HG02885 (cell line): ENCODE measurements at regions not wholly inside any gene's neighbourhood (a gene's known extent, or its start where the extent isn't known, plus 50 kb on each side); places are given as distances from the start of the nearest gene placed in this dataset.
A peak's percentile ranks its signal among the peaks of the same experiment; 100 is the strongest.

Source experiments
- ATAC-seq: cut with Tn5 transposase; IDR thresholded peaks from one replicate; pipeline ENCODE4 v1.9.1; 2021; ENCODE audit warnings: mild to moderate bottlenecking; ENCODE audit not compliant: unreplicated experiment, poor library complexity

DNA sequence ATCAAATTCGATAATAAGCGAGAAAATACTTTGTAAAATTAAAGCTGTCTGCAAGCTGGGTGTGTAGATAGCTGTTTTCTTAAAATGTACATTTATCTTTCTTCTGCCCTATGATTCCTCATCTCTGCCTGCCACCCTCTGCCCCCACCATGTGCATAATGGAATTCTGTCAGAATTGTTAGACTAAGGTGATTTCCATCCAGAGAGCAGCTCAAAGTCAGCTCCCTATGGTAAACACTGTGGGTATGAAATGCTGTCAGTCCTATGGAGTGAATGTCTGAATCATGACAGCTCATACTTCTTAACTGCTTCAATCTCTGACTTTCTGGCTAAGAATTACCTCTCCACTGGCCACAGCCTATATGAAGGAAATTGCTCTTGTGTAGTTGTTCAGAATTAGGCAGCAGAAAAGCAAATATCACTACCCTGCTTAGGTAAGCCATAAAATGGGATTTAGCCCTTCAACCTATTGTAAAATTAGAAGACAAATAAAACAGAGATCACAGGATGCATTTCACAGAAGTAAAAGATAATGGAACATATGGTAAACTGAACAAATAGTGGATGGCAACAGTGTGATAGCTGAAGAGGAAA lies 137.7 kb downstream of the CD8B2 start:
- no peak for ATAC-seq

DNA sequence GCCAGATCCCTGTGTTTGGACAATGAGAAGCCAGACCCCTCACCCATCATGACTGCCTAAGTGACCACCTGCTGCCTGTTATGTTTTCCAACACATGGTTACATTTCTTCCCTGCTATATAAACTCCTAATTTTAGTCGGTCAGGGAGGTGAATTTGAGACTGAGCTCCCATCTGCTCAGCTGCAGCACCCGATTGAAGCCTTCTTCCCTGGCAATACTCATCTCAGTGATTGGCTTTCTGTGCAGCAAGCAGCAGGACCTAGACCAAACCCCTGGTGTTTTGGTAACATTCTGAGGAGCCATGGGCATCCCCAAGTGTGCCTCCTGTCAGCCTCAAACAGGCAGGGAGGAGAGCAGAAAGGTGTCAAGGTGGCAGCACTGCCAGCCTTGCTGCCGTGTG lies 141.2 kb downstream of the CD8B2 start:
- no peak for ATAC-seq

DNA sequence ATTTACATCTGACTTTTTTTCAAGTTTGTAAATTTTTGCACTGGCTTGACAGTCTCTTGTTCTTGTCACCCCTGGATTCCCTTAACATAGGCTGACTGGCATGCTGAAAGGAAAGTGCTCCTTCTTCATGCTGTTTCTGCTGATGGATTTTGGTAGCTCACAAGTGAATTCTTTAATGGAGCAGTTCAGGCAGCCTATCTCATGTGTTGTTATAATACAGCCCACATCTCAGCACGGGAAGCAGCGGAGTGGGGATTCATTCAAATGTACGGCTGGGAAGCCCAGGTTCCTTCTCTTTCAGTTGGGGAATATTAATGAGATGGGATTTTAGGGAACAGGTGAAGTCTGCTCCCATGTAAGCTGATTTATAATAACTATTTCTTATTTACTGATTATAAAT lies 142.8 kb downstream of the CD8B2 start:
- no peak for ATAC-seq

DNA sequence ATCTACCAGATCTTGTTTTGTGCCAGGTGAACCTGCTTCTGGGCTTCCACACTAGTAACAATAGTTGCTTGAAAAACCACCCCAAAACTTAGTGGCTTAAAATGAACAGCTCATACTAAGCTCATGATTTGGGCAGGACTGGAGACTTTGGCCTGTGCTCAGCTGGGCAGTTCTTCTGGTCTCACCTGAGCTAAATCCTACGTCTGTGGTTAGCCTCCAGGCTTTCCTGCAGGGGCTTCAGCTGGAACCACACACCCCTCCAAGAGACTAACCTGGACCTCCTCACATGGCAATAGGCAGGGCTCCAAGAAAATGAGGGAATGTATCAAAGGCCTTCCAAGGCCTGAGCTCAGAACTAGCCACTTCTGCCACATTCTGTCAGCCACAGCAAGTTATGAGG lies 144.1 kb downstream of the CD8B2 start:
- ATAC-seq = no peak

DNA sequence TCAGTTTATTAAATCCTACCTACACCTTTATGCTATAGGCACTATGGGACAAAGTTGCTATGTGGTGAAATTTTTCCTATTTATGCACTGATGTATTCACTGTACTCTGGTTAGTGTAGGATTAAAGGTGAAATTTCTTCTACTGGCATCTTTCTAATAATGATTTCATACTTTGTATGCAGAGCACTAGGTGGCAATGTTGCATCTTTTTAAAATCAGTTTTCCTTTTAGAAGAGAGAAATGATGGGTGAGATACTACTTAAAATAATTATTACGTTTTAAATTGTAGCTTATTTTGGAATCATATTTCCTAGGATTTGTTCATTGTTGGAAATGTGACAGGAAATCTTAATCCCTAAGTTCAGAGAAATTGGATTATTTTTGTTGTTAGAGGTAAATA lies 150.9 kb downstream of the CD8B2 start:
- no peak for ATAC-seq

DNA sequence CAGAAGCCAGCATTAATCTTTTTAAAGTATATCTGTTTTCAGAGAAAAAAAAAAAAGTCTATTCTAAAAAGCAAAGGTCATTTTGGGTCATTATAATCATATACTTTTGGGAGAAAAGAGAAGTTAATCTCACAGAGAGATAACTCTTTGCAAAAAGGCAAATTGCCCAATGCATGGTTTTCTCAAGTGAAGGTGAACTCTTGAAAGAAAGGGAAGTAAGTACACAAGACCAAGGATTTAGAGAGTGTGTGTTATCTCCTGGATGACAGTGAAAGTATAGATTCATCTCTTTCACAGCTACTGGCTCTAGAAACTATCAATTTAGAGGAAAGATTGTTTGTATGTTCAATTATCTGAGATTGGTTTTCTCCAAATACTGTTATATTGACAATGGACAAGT lies 151.4 kb downstream of the CD8B2 start:
- ATAC-seq = no peak

DNA sequence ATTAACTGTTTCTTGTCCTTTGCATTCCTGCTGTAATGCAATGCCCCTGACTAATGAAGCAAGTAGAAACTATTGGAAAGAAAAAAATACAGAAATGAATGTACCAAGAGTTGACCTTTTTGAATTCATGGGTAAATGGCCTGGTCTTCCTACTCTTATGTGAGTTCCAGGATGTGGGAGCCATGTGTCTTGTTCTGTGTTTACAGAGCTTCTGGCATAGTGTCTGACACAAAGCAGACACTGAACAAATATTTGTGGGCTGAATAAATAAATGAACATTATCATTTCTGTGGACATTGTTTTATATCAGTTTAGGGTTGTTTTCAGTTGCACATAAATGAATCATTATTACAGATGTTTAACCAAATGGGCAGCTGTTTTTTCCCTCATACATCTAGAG lies 155.5 kb downstream of the CD8B2 start:
- no peak for ATAC-seq

DNA sequence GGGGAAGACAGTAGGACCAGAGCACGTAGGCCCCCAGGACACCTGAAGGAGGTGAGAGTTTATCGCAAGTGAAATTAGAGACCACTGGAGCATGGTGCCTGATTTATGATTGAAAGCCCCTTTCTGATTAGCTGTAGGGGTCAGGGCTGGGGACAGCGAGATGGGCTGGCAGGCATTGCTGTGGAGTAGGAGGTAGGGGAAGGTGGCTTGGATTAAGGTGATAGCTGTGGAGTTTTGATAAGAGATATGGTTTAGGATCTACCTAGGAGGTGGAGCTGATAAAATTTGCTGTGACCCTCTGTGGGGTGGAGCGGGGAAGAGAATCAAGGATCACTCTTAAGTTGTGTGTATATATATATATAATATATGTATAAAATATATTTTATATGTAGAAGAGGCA lies 157.5 kb downstream of the CD8B2 start:
- no peak for ATAC-seq

DNA sequence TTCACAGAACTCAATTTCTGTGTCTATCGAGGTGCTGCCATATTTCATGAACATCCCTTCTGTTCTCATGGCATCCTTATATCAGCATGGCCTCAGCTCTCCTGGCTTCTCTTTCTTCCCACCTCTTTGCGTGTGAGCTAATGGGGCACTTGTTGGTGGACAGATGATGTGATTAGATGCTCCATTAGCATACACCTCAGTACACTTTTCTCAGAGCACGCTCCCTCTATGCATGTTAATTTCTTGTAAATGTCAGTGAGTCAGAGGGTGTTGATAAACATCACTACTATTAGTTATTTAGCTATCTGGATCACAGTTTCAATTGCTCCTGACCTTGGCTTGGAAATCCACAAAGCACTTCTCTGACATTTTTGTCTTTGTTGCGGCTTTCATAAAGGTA lies 159.4 kb downstream of the CD8B2 start:
- ATAC-seq = no peak

DNA sequence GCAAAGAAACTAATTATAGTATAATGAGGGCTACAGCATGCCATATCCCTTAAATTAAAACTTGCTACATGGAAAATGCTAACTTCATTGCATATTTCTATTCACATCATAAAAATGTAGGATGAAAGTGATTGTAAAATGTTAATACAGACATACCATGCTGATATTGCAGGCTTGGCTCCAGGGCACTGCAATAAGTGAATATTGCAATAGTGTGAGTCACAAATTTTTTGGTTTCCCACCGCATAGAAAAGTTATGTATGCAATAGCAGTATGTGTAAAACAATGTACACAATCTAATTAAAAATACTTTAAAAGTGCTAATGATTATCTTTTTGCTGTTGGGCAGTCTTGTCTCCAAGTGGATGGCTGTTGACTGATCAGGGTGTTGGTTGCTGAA lies 162.1 kb downstream of the CD8B2 start:
- ATAC-seq = no peak

DNA sequence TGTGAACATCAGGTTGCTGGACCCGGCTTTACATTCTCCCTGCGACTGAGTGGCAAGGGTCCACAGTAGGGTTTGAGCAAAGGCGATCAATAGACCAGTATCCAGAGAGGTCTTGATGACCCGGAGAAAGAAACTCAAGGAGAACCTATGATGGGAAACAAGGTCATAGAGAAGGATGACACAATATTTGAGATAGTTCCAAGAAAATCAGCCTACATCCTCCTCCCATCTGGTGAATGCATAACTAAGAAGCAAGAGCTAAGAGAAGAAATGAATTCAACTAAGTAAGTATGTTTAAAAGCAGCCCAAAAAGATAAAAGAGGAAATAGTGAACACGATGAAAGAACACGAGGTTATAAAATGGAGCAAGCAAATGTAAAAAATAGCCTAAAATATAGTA lies 166.3 kb downstream of the CD8B2 start:
- no peak for ATAC-seq

DNA sequence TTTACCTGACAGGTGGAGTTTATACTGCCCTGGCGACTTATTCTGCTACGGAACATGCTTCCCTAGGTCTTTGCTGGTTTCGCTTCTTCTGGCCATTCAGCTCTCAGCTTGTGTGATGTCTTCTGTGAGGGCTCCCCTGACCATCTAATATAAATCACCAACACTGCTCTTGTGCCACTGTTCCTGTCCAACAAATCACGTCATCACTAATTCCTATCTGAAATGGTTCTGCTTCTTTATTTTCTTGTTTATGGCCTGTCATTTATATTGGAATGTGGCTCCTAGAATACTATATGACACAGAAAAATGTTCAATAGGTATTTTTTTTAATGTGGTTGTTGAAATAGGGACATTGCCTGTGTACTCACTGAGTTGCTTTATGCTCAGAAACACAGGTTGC lies 171.5 kb downstream of the CD8B2 start:
- ATAC-seq = no peak

DNA sequence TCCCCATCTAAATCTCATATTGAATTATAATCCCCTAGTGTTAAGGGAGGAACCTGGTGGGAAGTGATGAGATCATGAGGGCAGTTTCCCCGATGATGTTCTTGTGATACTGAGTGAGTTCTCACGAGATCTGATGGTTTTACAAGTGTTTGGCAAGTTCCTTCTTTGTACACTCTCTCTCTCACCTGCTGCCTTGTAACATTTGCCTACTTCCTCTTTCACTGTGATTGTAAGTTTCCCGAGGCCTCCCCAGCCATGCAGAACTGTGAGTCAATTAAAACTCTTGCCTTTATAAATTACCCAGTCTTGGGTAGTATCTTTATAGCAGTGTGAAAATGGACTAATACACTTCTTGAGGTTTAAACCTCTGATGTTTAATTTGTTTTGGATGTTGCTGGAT lies 177.5 kb downstream of the CD8B2 start:
- peak; percentile 98 for ATAC-seq

DNA sequence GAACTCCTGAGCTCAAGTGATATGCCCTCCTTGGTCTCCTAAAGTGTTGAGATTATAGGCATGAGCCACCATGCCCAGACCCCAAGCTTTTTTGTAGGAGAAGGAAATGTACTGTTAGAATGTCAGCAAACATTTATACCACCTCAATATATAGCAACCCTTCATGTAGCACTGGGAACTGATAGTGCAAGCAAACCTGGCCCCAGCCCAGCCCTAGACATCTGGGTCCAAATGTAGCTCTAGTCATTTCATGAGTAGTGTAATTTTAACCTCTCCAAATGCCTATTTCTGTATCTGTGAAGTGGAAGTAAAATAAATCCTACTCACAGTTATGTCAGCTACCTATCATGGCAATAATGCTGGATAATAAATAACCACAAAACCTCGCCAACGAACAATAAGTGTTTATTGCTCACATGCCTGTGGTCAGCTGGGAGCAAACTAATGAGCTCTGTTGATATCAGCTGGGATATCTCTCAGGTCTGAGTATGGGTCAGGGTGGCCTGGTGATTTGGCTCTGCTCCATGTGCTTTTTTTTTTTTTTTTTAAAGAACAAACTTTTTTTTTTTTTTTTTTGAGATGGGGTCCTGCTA lies 180.4 kb downstream of the CD8B2 start:
- ATAC-seq = no peak

DNA sequence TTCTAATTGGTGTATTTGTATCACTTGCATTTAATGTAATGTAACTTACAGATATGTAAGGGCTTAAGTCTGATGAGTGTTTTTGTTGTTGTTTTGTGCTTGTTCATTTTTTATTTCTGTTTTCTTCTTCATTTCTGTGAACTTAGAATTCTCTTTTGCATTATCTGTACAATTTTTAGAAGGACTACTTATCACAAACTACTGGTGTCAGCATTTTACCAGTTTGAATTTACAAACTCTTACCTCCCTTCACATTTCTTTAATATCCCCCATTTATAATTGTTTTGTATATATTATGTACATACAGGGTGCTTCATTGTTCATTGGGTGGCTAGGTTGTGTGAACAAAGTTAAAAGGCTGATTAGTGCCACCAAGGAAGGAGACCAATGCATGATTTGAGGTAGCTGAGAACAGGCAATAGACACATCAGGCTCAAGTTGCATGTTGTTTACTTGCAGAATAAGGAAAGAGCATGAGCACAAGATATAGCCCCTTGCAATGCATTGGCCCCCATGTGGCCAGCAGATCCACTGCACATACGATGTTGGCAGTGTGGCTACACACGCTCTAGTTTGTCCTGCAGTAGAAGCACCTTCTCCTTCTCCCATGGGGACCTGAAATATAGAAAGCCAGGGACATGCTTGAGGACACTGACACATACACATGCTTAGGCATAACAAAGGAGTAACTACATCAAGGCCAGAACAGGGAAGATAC lies 198.2 kb downstream of the CD8B2 start:
- no peak for ATAC-seq

DNA sequence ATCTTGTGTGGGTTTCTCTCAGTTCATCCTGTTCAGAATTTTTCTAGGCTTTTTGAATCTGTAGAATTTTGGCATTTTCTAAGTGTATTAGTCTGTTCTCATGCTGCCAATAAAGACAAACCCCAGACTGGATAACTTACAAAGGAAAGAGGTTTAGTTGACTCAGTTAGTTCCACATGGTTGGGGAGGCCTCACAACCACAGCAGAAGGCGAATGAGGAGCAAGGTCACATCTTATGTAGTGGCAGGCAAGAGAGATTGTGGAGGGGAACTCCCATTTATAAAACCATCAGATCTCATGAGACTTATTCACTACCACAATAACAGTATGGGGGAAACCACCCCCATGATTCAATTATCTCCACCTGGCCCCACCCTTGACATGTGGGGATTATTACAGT lies 199.2 kb downstream of the ST6GAL2 start:
- no peak for ATAC-seq

DNA sequence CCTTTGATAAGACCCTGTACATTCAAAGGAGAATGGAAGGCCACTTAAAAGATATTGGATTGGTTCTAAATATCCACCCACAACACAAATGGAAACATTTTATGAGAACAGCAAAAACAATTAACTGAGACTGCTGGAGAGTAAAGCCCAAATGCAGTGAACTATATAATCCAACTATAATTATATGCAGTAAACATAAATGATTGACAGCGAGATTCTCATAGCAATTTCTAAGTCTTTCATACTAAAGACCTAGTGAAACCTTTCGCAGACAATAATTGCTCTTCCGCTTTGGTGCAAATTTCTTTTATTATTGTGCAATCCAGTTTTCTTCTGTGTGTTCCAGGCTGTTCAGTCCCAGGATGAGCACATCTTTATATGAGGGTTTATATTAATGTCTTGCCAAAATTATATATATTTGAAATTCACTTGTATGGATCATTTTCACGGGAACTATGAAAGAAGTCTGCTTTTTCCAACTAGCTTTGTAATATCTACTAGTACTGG lies 190.9 kb downstream of the ST6GAL2 start:
- ATAC-seq = no peak

DNA sequence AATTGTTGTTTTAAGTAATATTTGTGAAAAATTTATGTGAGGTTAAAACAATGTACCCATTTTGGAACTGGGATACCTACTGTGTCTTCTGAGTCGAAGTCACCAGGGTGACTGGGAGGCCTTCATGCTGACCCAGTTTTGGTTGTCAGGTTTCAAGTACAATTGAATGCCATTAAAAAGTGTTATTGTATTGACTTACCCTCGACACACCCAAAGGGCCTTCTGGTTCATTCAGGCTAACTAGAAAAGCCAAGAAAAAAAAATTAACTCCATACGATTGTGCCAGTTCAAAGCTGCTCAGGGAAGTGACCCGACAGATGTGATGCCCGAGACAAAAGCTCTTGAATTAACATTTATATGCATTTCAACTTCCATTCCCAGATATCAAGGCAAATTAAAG lies 190.0 kb downstream of the ST6GAL2 start:
- ATAC-seq = no peak

DNA sequence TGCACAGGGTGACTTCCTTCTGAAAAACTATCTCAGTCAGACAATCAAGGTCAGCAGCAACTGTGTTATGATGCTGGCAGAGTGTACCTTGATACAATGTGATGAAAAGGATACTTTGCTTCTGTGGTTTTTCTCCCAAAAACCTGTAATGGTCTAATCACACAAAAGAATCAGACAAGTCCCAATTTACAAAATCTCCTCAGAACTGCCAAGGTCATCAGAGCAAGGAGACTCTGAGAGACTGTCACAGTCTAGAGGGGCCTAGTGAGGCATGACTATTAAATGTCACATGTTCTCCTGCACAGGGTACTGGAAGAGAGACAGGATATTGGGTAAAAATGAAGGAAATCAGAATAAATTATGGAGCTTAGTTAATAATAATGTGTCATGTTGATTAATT lies 185.4 kb downstream of the ST6GAL2 start:
- ATAC-seq = no peak

DNA sequence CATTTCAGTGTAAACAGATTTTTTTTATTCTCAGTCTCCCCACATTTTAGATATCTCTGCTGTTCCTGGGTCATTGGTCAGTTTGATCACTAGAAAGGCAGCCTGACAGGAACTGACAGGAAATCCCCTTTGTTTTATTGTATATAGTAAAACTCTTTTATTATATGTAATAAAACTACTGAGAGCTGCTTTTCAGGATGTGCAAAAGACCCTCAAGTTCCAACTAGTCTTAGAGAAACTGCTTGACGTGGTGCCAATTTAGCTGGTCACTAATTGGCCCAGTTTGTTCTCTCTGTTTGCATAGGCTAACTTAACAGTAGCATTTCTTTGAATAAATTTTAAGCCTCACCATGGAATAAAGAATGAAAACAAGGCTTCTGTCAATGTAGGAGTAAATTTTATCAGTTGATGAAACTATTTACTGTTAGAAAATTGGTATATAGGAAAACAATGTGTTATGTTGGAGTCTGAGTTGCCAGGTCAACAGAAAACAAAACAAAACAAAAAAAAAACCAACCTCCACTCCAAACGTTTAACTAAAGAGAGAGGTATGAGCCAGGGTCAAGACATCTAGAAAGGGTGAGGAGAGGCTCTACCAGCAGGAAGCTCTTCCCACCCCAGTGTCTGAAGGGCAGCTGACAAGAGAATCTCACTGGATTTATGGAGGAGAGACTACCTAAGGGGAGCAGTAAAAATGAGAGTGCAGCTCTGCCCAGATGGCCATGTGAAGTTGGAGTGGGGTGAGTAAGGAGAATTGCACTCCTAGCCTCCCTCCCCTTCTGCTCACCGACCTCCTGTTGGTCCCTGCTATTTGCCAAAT lies 184.6 kb downstream of the ST6GAL2 start:
- no peak for ATAC-seq

DNA sequence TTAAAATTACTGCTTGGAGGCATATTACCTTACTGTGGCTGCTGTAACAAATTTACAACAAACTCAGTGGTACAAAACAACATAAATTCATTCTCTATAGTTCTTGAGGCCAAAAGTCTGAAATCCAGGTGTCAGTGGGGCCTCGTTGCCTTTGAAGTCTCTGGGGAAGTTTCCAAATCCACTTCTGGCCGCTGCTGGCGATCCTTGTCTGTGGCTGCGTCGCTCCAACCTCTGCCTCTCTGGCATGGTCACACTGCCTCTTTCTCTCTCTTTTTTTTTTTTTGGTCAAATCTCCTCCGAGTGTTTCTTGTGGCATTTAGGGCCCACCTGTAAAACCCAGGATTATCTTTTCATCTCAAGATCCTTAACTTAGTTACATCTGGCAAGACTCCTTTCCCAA lies 182.8 kb downstream of the ST6GAL2 start:
- no peak for ATAC-seq
